22Rv1 (cell line): ENCODE measurements at regions not wholly inside any gene's neighbourhood (a gene's known extent, or its start where the extent isn't known, plus 50 kb on each side); places are given as distances from the start of the nearest gene placed in this dataset.

Experiments
- ZFX ChIP-seq: fragments of 450-650 bp; IDR thresholded peaks from 2 replicates; pipeline ENCODE4 v1.6.1; 2017; ENCODE audit warnings: antibody characterized with exemption, borderline replicate concordance
- TF ChIP-seq, protein P1 (sequence below): fragments of 450-650 bp; IDR thresholded peaks from 2 replicates; pipeline ENCODE4 v1.5.1; 2017; ENCODE audit warnings: mild to moderate bottlenecking

- TF ChIP-seq, protein P1, sequence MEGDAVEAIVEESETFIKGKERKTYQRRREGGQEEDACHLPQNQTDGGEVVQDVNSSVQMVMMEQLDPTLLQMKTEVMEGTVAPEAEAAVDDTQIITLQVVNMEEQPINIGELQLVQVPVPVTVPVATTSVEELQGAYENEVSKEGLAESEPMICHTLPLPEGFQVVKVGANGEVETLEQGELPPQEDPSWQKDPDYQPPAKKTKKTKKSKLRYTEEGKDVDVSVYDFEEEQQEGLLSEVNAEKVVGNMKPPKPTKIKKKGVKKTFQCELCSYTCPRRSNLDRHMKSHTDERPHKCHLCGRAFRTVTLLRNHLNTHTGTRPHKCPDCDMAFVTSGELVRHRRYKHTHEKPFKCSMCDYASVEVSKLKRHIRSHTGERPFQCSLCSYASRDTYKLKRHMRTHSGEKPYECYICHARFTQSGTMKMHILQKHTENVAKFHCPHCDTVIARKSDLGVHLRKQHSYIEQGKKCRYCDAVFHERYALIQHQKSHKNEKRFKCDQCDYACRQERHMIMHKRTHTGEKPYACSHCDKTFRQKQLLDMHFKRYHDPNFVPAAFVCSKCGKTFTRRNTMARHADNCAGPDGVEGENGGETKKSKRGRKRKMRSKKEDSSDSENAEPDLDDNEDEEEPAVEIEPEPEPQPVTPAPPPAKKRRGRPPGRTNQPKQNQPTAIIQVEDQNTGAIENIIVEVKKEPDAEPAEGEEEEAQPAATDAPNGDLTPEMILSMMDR = no peak
- no peak for TF ChIP-seq ZFX
Observed at GRCh38 chr11:28495333-28495732, 387.1 kb downstream of the METTL15 start.
